Adipocyte (in vitro differentiated cells): ENCODE measurements at regions not wholly inside any gene's neighbourhood (a gene's known extent, or its start where the extent isn't known, plus 50 kb on each side); places are given as distances from the start of the nearest gene placed in this dataset.
"Not testable (repeated sequence)": the region's sequence is repeated elsewhere in the genome, so short reads cannot be mapped to it uniquely, and the experiment has no call there.

Experiments used
- DNase-seq: peaks from one replicate; pipeline ENCODE4 v3.0.0-alpha.2; 2015; ENCODE audit warnings: low read depth
- H3K27me3 ChIP-seq: replicated peaks from 2 replicates; pipeline ENCODE4 v1.7.0; 2013; ENCODE audit warnings: mild to moderate bottlenecking, low read length, moderate library complexity; ENCODE audit not compliant: control insufficient read depth, insufficient read depth
- H3K36me3 ChIP-seq: 2 replicates; pipeline ENCODE4 v1.7.0; 2013; ENCODE audit warnings: low read length, mild to moderate bottlenecking, moderate library complexity; ENCODE audit not compliant: control insufficient read depth, insufficient read depth, severe bottlenecking
- H3K4me1 ChIP-seq: 2 replicates; pipeline ENCODE4 v1.7.0; 2013; ENCODE audit warnings: mild to moderate bottlenecking, low read length, moderate library complexity; ENCODE audit not compliant: control insufficient read depth, insufficient read depth
- H3K4me3 ChIP-seq: 2 replicates; pipeline ENCODE4 v1.7.0; 2013; ENCODE audit warnings: mild to moderate bottlenecking, low read length, moderate library complexity
- H3K9ac ChIP-seq: 2 replicates; pipeline ENCODE4 v1.7.0; 2013; ENCODE audit warnings: mild to moderate bottlenecking, low read length, moderate library complexity
- H3K9me3 ChIP-seq: 2 replicates; pipeline ENCODE4 v1.7.0; 2013; ENCODE audit warnings: mild to moderate bottlenecking, low read length, moderate library complexity; ENCODE audit not compliant: control insufficient read depth

GRCh38 chr6:169087443-169088041 is 166.1 kb downstream of the THBS2 start:
- Histone ChIP-seq H3K9me3 (peaks cover 15% of the 10 kb centered on the region), H3K27me3 (no peaks in the 10 kb centered on the region), H3K4me3 (no peak overlapping the region), H3K36me3 (no peaks in the 10 kb centered on the region), H3K4me1 (peaks cover 8% of the 10 kb centered on the region), H3K9ac (no peak overlapping the region)
- DNase-seq = peak; percentile 41

DNA sequence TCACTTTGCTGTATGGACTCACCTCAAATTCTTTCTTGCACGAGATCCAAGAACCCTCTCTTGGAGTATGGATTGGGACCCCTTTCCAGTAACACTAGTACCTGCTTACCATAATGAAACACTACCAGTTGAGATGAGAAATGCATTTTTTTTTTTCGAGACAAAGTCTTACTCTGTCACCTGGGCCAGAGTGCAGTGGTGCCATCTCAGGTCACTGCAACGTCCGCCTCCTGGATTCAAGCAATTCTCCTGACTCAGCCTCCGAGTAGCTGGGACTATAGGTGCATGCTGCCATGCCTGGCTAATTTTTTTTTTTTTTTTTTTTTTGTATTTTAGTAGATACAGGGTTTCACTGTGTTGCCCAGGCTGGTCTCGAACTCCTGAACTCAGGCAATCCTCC is 167.0 kb downstream of the THBS2 start:
- not testable (repeated sequence) for DNase-seq, H3K4me3 ChIP-seq, H3K4me1 ChIP-seq, H3K27me3 ChIP-seq, H3K36me3 ChIP-seq, H3K9ac ChIP-seq
- peaks cover 14% of the 10 kb centered on the region for H3K9me3 ChIP-seq

- Histone ChIP-seq H3K4me3 (no peak overlapping the region), H3K36me3 (no peaks in the 10 kb centered on the region), H3K9ac (no peak overlapping the region), H3K4me1 (peaks cover 8% of the 10 kb centered on the region), H3K9me3 (peaks cover 9% of the 10 kb centered on the region), H3K27me3 (no peaks in the 10 kb centered on the region)
- no peak for DNase-seq
Observed at GRCh38 chr6:169086020-169086419, 167.6 kb downstream of the THBS2 start.

DNA sequence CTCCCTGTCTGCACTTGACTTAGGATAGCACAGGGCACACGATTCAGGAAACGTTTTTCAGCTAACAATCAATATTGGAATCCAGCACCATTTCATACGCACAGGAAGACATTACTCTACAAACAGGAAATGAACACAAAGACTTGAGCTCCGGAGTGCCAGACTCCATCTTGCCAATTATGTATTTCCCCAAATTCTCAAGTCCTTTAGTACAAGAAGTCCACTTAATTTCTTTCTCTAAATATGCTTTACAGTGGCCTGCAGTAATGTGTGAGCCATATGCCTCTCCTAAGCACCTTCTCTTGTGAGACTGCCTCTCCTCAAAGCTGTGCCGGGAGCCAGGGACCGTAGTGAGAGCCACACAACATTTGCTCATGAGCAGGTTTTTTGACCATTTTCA is 168.2 kb downstream of the THBS2 start:
- peaks cover 8% of the 10 kb centered on the region for H3K4me1 ChIP-seq
- H3K9ac ChIP-seq = no peak overlapping the region
- no peak for DNase-seq
- no peak overlapping the region for H3K4me3 ChIP-seq
- H3K9me3 ChIP-seq = peaks cover 3% of the 10 kb centered on the region
- H3K27me3 ChIP-seq = no peaks in the 10 kb centered on the region
- no peaks in the 10 kb centered on the region for H3K36me3 ChIP-seq

GRCh38 chr6:169084557-169084956 is 169.1 kb downstream of the THBS2 start:
- not testable (repeated sequence) for H3K36me3 ChIP-seq, H3K27me3 ChIP-seq, H3K9me3 ChIP-seq, DNase-seq, H3K9ac ChIP-seq, H3K4me1 ChIP-seq, H3K4me3 ChIP-seq

- DNase-seq = no peak
- Histone ChIP-seq H3K36me3 (no peaks in the 10 kb centered on the region), H3K27me3 (no peaks in the 10 kb centered on the region), H3K4me3 (no peak overlapping the region), H3K4me1 (peaks cover 8% of the 10 kb centered on the region), H3K9me3 (no peaks in the 10 kb centered on the region), H3K9ac (no peak overlapping the region)
Observed at GRCh38 chr6:169084067-169084466, 169.6 kb downstream of the THBS2 start.

DNA sequence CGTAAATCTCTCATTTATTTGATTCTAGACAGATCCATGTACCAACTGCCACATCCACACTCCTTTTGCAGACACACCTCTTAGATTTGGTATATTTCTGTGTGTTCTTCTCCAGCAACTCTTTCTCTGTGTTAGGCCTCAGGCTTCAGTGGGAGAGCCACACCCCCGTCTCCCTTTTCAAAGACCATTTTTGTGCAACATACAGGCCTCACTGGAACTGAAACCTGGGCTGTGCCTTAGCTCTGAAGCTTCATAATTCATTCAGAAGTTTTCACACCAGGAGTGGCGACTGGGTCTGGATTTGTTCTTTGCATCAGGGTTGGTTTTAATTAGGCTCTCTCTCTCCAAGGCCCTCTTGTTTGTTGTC is 170.2 kb downstream of the THBS2 start:
- Histone ChIP-seq H3K4me3 (no peak overlapping the region), H3K36me3 (no peaks in the 10 kb centered on the region), H3K4me1 (peaks cover 8% of the 10 kb centered on the region), H3K27me3 (no peaks in the 10 kb centered on the region), H3K9ac (no peak overlapping the region), H3K9me3 (no peaks in the 10 kb centered on the region)
- no peak for DNase-seq

DNA sequence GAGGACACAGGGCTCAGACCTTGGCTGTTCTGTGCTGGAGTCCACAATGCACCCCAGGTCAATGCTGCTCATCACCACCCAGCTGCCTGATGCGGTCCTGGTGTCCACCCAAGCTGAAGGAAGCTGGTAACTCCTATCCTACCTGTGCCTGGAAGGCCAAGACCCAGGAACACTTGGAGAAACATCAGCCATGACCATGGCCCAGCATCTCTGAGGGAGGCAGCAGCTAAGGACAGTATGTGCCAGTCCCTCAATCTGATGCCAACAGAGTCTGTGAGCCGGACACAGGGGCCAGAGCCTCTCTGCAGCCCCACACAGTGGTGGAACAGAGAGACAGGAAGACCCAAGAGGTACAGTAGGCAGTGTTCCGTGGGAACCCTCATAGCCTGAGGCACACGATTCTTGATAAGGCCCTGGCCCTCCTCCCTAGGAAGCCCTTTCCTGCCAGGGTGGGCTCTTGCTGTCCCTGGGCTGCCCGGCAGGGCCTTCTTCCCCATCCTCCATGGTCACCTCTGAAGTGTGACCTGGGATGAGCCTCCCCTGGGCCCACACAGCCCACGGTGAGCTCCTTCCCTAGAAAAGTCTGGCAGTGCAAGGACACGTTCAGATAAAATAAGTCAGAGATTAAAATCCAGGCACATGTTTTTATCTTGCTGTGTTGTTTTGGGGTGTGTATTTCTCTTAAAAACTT is 170.7 kb downstream of the THBS2 start:
- Histone ChIP-seq H3K9me3 (no peaks in the 10 kb centered on the region), H3K36me3 (no peaks in the 10 kb centered on the region), H3K4me3 (no peak overlapping the region), H3K4me1 (peaks cover 7% of the 10 kb centered on the region), H3K27me3 (no peaks in the 10 kb centered on the region), H3K9ac (no peak overlapping the region)
- no peak for DNase-seq

DNA sequence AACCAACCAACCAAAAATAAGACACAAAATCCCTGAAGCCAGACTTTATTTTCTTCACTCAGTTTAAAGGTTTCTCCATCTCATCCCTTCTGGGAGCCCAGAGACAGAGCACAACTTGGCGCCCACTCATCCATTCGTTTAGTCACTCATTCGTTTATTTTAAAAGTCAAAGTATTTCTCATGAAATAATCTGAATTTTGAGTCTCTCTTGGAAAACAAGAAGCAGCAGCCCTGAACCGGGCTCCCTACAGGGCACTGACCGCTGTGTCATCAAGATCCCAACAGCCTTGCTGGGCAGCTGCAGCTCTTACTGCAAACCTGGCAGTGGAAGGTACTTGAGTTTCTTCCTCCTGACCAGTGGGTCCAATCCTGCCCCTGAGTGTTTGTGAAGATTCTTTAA is 171.6 kb downstream of the THBS2 start:
- Histone ChIP-seq H3K36me3 (no peaks in the 10 kb centered on the region), H3K9me3 (no peaks in the 10 kb centered on the region), H3K27me3 (no peaks in the 10 kb centered on the region), H3K9ac (no peak overlapping the region), H3K4me1 (no peaks in the 10 kb centered on the region), H3K4me3 (no peak overlapping the region)
- no peak for DNase-seq

GRCh38 chr6:169081248-169081647 is 172.4 kb downstream of the THBS2 start:
- Histone ChIP-seq H3K9me3 (no peaks in the 10 kb centered on the region), H3K27me3 (no peaks in the 10 kb centered on the region)

DNA sequence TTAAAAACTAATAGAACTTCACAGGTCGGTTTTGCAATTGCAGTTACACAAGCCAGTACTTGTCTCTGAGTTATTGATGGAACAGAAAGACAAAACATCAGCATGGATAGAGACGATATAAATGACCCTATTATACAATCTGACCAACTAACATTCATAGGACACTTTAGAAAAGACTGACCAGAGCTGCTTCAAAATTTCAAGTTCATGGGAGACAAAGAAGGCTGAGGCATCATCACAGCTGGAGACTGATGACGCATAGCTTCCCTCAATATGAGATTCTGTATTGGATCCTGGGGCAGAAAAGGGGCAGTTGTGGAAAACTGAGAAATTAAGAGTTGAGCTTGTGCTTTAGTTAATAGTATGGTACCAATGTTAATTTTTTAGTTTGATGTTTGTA is 174.0 kb downstream of the THBS2 start:
- Histone ChIP-seq H3K27me3 (no peaks in the 10 kb centered on the region), H3K4me1 (peaks cover 18% of the 10 kb centered on the region), H3K4me3 (no peak overlapping the region), H3K9me3 (no peaks in the 10 kb centered on the region), H3K36me3 (no peaks in the 10 kb centered on the region), H3K9ac (no peak overlapping the region)
- no peak for DNase-seq

More at GRCh38 chr6:169081248-169081647, 172.4 kb downstream of the THBS2 start:
- no peaks in the 10 kb centered on the region for H3K36me3 ChIP-seq
- no peak overlapping the region for H3K9ac ChIP-seq
- H3K4me1 ChIP-seq = peaks cover 4% of the 10 kb centered on the region
- no peak overlapping the region for H3K4me3 ChIP-seq
- no peak for DNase-seq
